H9 (cell line): ENCODE measurements at regions not wholly inside any gene's neighbourhood (a gene's known extent, or its start where the extent isn't known, plus 50 kb on each side); places are given as distances from the start of the nearest gene placed in this dataset.

Experiments
- DNase-seq: peaks from one replicate; pipeline ENCODE4 v3.0.0-alpha.2; 2017
- H2AFZ ChIP-seq: one replicate; pipeline ENCODE4 v1.6.1; 2013; ENCODE audit warnings: mild to moderate bottlenecking, low read length, control low read depth, moderate library complexity
- H2AK5ac ChIP-seq: 2 replicates; pipeline ENCODE4 v1.6.1; 2013; ENCODE audit warnings: low read length, control low read depth, mixed read lengths; ENCODE audit not compliant: insufficient read length
- H2BK120ac ChIP-seq: one replicate; pipeline ENCODE4 v1.6.1; 2013; ENCODE audit warnings: low read depth, mild to moderate bottlenecking, low read length, control low read depth, inconsistent platforms; ENCODE audit not compliant: poor library complexity, severe bottlenecking
- H2BK12ac ChIP-seq: 2 replicates; pipeline ENCODE4 v1.6.1; 2013; ENCODE audit warnings: low read length, control low read depth, mixed read lengths, low read depth; ENCODE audit not compliant: insufficient read length
- H2BK15ac ChIP-seq: 2 replicates; pipeline ENCODE4 v1.6.1; 2013; ENCODE audit warnings: low read depth, low read length, control low read depth
- H2BK20ac ChIP-seq: one replicate; pipeline ENCODE4 v1.6.1; 2013; ENCODE audit warnings: low read depth, mild to moderate bottlenecking, low read length, control low read depth, inconsistent platforms; ENCODE audit not compliant: poor library complexity, severe bottlenecking
- H2BK5ac ChIP-seq: 2 replicates; pipeline ENCODE4 v1.6.1; 2013; ENCODE audit warnings: low read length, control low read depth, mixed read lengths; ENCODE audit not compliant: insufficient read length
- H3K14ac ChIP-seq: 2 replicates; pipeline ENCODE4 v1.6.1; 2013; ENCODE audit warnings: low read length, control low read depth; ENCODE audit not compliant: insufficient read depth
- H3K18ac ChIP-seq: 2 replicates; pipeline ENCODE4 v1.6.1; 2013; ENCODE audit warnings: low read depth, mild to moderate bottlenecking, mixed read lengths, low read length, control low read depth; ENCODE audit not compliant: insufficient read length
- H3K23ac ChIP-seq: 2 replicates; pipeline ENCODE4 v1.6.1; 2013; ENCODE audit warnings: low read length, control low read depth, mixed read lengths, low read depth; ENCODE audit not compliant: insufficient read length
- H3K23me2 ChIP-seq: 2 replicates; pipeline ENCODE4 v1.6.1; 2013; ENCODE audit warnings: low read depth, mild to moderate bottlenecking, mixed read lengths, low read length, control low read depth; ENCODE audit not compliant: insufficient read length, poor library complexity, severe bottlenecking
- H3K27ac ChIP-seq: 2 replicates; pipeline ENCODE4 v1.5.1; 2013; ENCODE audit warnings: low read length, control low read depth, mixed read lengths, low read depth; ENCODE audit not compliant: insufficient read length
- H3K27me3 ChIP-seq: 2 replicates; pipeline ENCODE4 v1.6.1; 2013; ENCODE audit warnings: low read length, control low read depth, inconsistent platforms; ENCODE audit not compliant: insufficient read depth
- H3K4ac ChIP-seq: 2 replicates; pipeline ENCODE4 v1.6.1; 2013; ENCODE audit warnings: low read depth, mild to moderate bottlenecking, control low read depth, inconsistent platforms, low read length, moderate library complexity
- H3K4me1 ChIP-seq: 2 replicates; pipeline ENCODE4 v1.6.1; 2013; ENCODE audit warnings: low read length, control low read depth, inconsistent platforms; ENCODE audit not compliant: insufficient read depth
- H3K4me2 ChIP-seq: 2 replicates; pipeline ENCODE4 v1.6.1; 2013; ENCODE audit warnings: low read length, control low read depth, mixed read lengths; ENCODE audit not compliant: insufficient read length, insufficient read depth
- H3K56ac ChIP-seq: 2 replicates; pipeline ENCODE4 v1.6.1; 2013; ENCODE audit warnings: low read depth, mild to moderate bottlenecking, mixed read lengths, low read length, control low read depth; ENCODE audit not compliant: insufficient read length
- H3K79me1 ChIP-seq: 2 replicates; pipeline ENCODE4 v1.6.1; 2013; ENCODE audit warnings: low read depth, mild to moderate bottlenecking, moderate library complexity, low read length, control low read depth, inconsistent platforms; ENCODE audit not compliant: insufficient read depth, poor library complexity, severe bottlenecking
- H3K79me2 ChIP-seq: 2 replicates; pipeline ENCODE4 v1.6.1; 2013; ENCODE audit warnings: low read length, control low read depth, inconsistent platforms; ENCODE audit not compliant: insufficient read depth
- H3K9ac ChIP-seq: 2 replicates; pipeline ENCODE4 v1.6.1; 2013; ENCODE audit warnings: low read length, control low read depth, mixed read lengths; ENCODE audit not compliant: insufficient read length; ENCODE audit errors: extremely low read depth
- H3K9me3 ChIP-seq: one replicate; pipeline ENCODE4 v1.6.1; 2013; ENCODE audit warnings: low read depth, low read length, inconsistent platforms; ENCODE audit not compliant: control insufficient read depth
- H3T11ph ChIP-seq: one replicate; pipeline ENCODE4 v1.6.1; 2013; ENCODE audit warnings: mild to moderate bottlenecking, low read length, control low read depth, inconsistent platforms
- H4K20me1 ChIP-seq: one replicate; pipeline ENCODE4 v1.6.1; 2013; ENCODE audit not compliant: control insufficient read depth, insufficient read length, insufficient read depth
- H4K5ac ChIP-seq: 2 replicates; pipeline ENCODE4 v1.6.1; 2013; ENCODE audit warnings: low read depth, mild to moderate bottlenecking, mixed read lengths, low read length, control low read depth; ENCODE audit not compliant: insufficient read length
- H4K8ac ChIP-seq: replicated peaks from 2 replicates; pipeline ENCODE4 v1.6.1; 2013; ENCODE audit warnings: low read length, control low read depth, mixed read lengths, low read depth; ENCODE audit not compliant: insufficient read length
- H4K91ac ChIP-seq: 2 replicates; pipeline ENCODE4 v1.6.1; 2013; ENCODE audit warnings: low read depth, mild to moderate bottlenecking, moderate library complexity, mixed read lengths, low read length, control low read depth; ENCODE audit not compliant: insufficient read length
- H3K27ac Mint-ChIP-seq, 3 experiments: 2 replicates in 2 of 3; 3 replicates in 1 of 3; pipeline ENCODE4 v1.8.0; 2020 to 2021; ENCODE audit warnings: mixed read lengths in 3 of 3, mild to moderate bottlenecking in 1 of 3, moderate library complexity in 1 of 3
- H3K27me3 Mint-ChIP-seq: 2 replicates; pipeline ENCODE4 v1.8.0; 2021; ENCODE audit warnings: low read depth, mild to moderate bottlenecking, moderate library complexity, mixed read lengths
- H3K36me3 Mint-ChIP-seq, 3 experiments: 2 replicates in 2 of 3; 3 replicates in 1 of 3; pipeline ENCODE4 v1.8.0; 2020 to 2021; ENCODE audit warnings: low read depth in 3 of 3, mixed read lengths in 3 of 3; ENCODE audit not compliant: insufficient read depth in 1 of 3
- H3K4me1 Mint-ChIP-seq, 2 experiments: 2 replicates each; pipeline ENCODE4 v1.8.0; 2020; ENCODE audit warnings: mixed read lengths in 2 of 2
- H3K4me3 Mint-ChIP-seq, 2 experiments: 2 replicates in 1 of 2; 3 replicates in 1 of 2; pipeline ENCODE4 v1.8.0; 2020 to 2021; ENCODE audit warnings: mild to moderate bottlenecking in 2 of 2, mixed read lengths in 2 of 2, moderate library complexity in 1 of 2
- H3K9me3 Mint-ChIP-seq, 2 experiments: 2 replicates in 1 of 2; 3 replicates in 1 of 2; pipeline ENCODE4 v1.8.0; 2020; ENCODE audit warnings: mild to moderate bottlenecking in 2 of 2, mixed read lengths in 2 of 2, moderate library complexity in 1 of 2
- CTCF ChIP-seq: fragments of 200-600 bp; sonication (generic); conservative IDR thresholded peaks from 3 replicates; pipeline ENCODE4 v1.8.0; 2021; ENCODE audit warnings: antibody characterized with exemption, mild to moderate bottlenecking
- WGBS: extraction: QIAGEN DNeasy Blood & Tissue Kit; methylation state at CpG from one replicate; pipeline ENCODE4 v1.1.7; 2013; ENCODE audit warnings: missing lambda C conversion rate, low lambda C conversion rate, mixed read lengths; ENCODE audit not compliant: insufficient read length; ENCODE audit errors: extremely low coverage; 5-methylcytosine and 5-hydroxymethylcytosine counted together

- Mint-ChIP-seq H3K4me1 (peaks cover 5% of the 10 kb centered on the region in 2 experiments), H3K36me3 (no peaks in the 10 kb centered on the region; a peak in 2 of 7 replicates), H3K4me3 (no peak overlapping the region), H3K27me3 (no peaks in the 10 kb centered on the region; the same call in 1 of the 2 replicates), H3K9me3 (no peaks in the 10 kb centered on the region; a peak in 1 of 5 replicates), H3K27ac (0 out of 7 replicates have a peak overlapping the region, but pooled peaks of 1 of the 3 experiments have one; percentile 6)
- Histone ChIP-seq H3K27ac (no peak overlapping the region), H2AK5ac (no peak overlapping the region), H3K9me3 (no peaks in the 10 kb centered on the region), H2BK12ac (no peak overlapping the region), H2BK5ac (no peak overlapping the region), H3K9ac (no peak overlapping the region), H4K91ac (no peak overlapping the region), H3K79me2 (no peaks in the 10 kb centered on the region), H3K23ac (no peak overlapping the region), H2BK15ac (no peak overlapping the region), H3K79me1 (no peaks in the 10 kb centered on the region), H3K23me2 (no peaks in the 10 kb centered on the region), H2BK20ac (no peak overlapping the region), H3K14ac (no peak overlapping the region), H3K18ac (no peak overlapping the region), H2BK120ac (no peak overlapping the region), H3T11ph (no peak overlapping the region), H4K20me1 (no peaks in the 10 kb centered on the region), H3K4ac (no peak overlapping the region), H3K4me2 (no peak overlapping the region), H3K56ac (no peak overlapping the region), H4K8ac (no peak overlapping the region), H3K27me3 (no peaks in the 10 kb centered on the region), H4K5ac (no peak overlapping the region), H3K4me1 (no peaks in the 10 kb centered on the region), H2AFZ (no peak overlapping the region)
- WGBS: no CpG with 5 or more reads among the region's 4 CpGs
- TF ChIP-seq CTCF: no peak
- DNase-seq: no peak
Observed at GRCh38 chr6:40192516-40192915, 258.3 kb upstream of the MOCS1 start.
